HG03280 (cell line): ENCODE measurements at regions not wholly inside any gene's neighbourhood (a gene's known extent, or its start where the extent isn't known, plus 50 kb on each side); places are given as distances from the start of the nearest gene placed in this dataset.

Experiments used
- ATAC-seq: cut with Tn5 transposase; IDR thresholded peaks from one replicate; pipeline ENCODE4 v1.9.1; 2021; ENCODE audit warnings: mild to moderate bottlenecking, moderate library complexity; ENCODE audit not compliant: unreplicated experiment

- ATAC-seq, result no peak
These were observed 312.7 kb downstream of the HRH4 start for GRCh38 chr18:24773101-24773500.

- ATAC-seq, result no peak
These were observed 315.6 kb downstream of the HRH4 start for GRCh38 chr18:24776019-24776418.

DNA sequence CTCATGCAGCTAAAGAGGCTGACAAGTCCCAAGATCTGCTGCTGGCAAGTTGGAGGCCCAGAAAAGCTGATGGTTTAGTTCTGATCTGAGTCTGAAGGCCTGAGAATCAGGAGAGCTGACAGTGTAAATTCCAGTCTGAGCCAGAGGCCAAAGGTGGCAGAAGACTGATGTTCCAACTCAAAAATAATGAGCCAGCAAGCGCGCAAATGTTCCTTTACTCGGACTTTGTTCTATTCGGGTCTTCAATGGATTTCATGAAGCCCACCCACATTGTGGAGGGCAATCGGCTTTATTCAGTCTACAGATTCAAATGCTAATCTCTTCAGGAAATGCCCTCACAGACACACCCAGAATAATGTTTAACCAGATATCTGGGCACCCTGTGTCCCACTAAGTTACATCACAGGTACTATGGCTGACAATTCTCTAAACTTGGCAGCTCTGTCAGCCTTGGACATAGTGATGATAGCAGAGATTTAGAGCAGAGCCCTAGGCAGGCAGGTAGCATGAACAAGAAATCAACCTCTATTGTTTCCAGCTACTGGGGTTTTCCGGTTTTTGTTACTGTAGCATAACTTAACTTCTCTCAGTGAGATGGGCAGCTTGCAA is 318.5 kb downstream of the HRH4 start:
- no peak for ATAC-seq

DNA sequence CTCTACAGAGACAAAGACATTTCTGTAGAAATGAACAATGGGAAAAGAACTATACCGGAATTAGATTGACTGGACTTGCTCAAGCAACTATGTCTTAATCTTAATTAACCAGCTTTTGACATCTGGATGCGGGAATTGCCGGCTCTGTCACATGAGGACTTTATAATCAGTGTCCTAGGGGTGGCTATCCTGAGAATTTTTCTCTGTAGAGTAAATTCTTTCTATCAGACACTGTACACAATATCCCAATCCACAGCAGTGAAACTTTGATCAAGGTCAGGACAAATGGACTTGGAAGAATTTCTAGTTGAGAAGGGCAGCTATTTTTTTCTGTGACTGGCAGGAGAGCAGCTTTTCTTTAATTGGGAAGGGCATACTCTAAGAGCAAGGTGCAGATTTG is 322.1 kb downstream of the HRH4 start:
- no peak for ATAC-seq

- no peak for ATAC-seq
These were observed 324.6 kb downstream of the HRH4 start for GRCh38 chr18:24785019-24785418.

GRCh38 chr18:24786027-24786426 is 325.6 kb downstream of the HRH4 start:
- no peak for ATAC-seq

GRCh38 chr18:24790347-24790746 is 329.9 kb downstream of the HRH4 start:
- no peak for ATAC-seq

GRCh38 chr18:24791751-24792545 is 331.5 kb downstream of the HRH4 start:
- no peak for ATAC-seq

GRCh38 chr18:24793742-24794141 is 333.3 kb downstream of the HRH4 start:
- no peak for ATAC-seq

DNA sequence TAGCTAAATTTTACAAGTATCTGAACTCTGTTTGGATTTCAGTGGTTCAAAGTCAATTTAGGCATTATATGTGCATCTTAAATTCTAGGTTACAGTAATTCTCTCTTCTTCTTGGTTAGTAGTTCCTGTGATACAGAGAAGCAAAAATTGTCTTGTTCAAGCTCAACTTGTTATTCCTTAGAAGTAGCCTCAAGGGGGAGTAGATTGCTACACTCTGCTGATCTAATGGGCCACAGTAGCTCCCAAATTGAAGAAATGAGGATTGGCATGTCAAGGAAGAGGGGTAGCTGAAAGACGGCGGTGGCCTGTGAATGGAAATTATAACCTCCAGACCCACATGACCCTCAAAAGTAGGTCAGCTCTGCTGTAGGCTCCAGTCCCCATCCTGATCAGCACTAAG is 334.7 kb downstream of the HRH4 start:
- ATAC-seq, result no peak

DNA sequence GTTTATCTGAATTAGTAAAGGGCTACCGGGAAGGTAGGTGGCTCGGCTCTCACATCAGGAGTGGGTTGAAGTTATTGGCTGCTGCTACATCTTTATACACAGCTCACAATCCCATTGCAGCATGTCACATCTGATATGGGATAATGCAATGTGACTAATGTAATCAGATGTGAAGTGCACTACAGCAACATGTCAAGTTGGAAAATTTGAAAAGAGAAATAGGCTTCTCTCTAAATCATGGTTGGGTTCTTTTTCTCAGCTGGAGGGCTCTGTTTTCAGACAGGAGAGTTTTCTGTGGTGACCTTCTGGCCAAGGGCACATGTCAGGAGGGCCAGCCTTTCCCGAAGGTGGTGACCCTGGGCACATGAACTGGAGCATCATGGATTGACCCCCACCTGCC is 337.5 kb downstream of the HRH4 start:
- no peak for ATAC-seq

DNA sequence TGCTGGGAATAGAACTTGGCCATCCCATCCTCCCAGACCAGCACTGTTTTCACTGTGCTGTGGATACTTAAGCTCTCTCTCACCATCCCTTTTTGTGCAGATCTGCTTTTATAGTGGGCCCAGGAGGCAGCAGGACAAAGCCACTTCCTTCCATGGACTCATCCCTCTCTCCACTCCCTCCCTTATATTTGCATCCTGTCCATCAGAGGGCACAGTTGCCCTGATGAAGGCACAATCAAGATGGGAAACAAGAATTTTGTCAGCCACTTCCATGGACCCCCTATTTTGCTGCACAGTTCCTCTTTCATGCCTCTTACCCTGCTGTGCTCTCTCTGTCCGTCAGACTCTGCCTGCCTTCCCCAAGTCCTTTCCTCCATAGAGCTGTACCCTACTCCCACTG is 338.7 kb downstream of the HRH4 start:
- ATAC-seq, result no peak

- no peak for ATAC-seq
These were observed 339.3 kb downstream of the HRH4 start for GRCh38 chr18:24799720-24800119.

GRCh38 chr18:24801001-24801400 is 340.6 kb downstream of the HRH4 start:
- no peak for ATAC-seq

GRCh38 chr18:24802456-24802855 is 342.0 kb downstream of the HRH4 start:
- ATAC-seq, result no peak

- no peak for ATAC-seq
These were observed 344.7 kb downstream of the HRH4 start for GRCh38 chr18:24805156-24805555.

GRCh38 chr18:24809173-24809950 is 348.9 kb downstream of the HRH4 start:
- ATAC-seq, result no peak

DNA sequence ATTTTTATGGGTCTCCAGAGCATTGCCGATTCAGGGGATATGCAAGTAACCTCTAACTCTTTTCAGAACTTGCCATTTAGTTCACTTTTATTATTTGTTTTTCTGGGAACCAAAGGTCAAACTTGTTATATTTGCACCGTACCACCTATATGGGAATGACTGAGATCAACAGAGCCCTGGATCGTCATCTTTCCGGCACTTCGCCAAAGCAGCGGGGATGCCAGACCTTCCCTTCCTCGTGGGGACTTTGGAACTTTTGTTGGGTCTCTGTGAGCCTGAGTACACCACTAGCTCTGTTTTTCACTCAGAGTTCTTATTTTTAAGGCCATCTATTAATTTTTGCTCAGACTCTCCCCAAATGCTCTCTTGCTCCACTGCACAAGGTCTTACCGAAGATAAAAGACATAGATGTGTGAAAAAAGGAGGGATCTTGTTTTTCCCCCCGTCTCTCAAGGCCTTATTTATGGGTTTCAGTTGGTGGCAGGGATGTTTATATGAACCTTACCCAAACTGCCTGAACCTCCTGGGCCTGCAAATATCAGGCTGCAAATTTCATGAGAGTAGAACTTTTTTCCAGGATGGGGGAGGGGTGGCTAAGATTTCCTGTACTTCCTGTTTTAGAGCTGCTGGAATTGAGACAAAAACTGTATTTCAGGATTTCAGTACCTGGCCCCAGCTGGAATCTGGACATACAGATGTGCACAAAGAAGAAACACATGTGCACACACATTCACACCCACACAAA is 350.3 kb downstream of the HRH4 start:
- no peak for ATAC-seq

DNA sequence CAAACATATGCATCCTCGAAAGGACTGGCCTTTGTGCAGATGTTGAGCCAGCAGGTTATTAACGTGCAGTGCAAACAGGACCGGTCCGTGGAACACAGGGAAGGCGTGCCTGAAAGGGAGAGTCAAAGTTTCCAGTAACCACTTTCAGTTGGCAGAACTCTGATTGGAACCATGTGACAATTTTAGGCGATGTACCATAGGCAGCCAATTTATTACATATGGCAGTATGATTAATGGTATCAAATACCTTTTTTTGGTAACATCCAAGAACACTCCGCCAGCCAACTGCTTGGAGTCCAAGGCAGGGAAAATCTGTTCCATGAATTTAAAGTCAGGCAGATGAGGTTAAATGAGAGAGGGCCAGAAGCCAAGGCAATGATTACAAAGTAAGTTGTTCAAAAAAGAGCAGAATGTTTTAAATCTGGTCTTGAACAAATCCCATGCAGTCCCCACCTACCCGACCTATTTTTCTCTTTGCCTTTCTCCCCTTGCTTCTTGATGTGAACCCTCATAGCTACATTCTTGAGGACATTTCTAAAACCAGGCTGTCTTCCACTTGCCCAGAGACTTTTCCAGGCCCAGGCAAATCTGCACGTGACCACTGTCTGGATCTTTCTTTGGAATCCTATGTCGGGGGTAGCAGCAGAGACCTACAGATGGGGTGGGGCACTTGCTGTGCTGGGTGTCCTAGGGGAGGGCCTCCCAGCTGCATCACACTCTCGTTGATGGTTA is 351.7 kb downstream of the HRH4 start:
- no peak for ATAC-seq

DNA sequence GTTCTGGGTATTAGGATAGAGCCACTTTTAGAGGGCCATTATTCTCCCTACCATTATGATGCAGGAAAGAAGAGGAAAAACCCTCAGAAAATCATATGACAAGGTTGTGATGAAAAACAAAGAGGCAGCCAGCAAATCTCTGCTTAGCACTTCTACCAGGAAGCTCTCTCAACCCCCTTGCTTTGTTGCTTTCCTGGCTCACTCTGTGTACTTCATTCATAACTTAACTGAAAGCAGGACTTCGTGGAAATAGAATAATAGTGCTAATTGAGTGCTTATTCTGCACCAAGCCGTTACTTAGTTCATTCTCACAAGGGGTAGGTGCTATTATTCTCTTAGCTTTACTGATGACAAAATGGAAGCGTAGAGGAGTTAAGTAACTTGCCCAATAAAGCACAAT is 354.1 kb downstream of the HRH4 start:
- ATAC-seq, result no peak

DNA sequence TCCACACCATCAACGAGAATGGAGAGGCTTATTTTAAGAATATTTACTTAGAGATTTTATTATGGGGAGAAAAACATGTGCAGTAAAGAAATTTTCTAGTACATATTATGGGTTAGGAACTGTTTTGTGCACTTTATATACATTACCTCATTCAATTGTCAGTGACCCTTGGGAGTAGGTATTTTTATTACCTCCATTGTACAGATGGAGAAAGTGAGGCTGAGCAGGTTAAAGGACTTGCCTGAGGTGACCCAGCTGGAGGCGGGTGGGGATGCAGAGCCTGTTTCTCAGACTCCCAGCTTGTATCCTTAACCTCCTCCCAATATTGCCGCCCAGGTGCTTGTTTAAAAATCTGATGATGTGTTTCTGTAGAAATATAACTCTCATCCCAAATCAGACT is 356.7 kb downstream of the HRH4 start:
- no peak for ATAC-seq
